ENCODE measurements at regions not wholly inside any gene's neighbourhood (a gene's known extent, or its start where the extent isn't known, plus 50 kb on each side); places are given as distances from the start of the nearest gene placed in this dataset.

DNA sequence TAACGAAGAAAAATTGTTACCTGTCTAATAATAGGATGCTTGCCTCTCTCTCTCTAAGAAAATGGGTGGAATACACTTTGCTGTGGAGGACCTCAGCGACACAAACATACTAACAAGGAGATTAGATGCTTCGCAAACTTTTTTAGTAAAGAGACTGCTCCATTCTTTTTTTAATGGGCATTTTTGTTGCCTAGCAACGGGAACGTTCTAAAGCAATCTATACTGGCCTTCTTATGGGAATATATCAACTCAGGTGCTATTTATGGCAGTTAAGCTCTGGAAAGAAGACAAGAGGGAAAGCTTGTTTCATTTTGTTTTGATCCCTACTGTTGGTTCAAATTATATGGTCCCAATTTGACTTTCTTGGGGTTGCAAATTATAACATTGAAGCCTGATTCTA lies 86.8 kb upstream of the CBLN2 start:
- no peak overlapping the region for H2AK5ac ChIP-seq (ENCODE audit: insufficient read length, low read length)
- no peak overlapping the region for H2BK5ac ChIP-seq (ENCODE audit: insufficient read length, low read length)
- no peak overlapping the region for H2BK20ac ChIP-seq (ENCODE audit: low read depth, low read length, poor library complexity, severe bottlenecking)
- no peaks in the 10 kb centered on the region; the same call in 1 of the 2 replicates for H3K4me1 ChIP-seq (ENCODE audit: insufficient read depth, low read length)
- no peak overlapping the region for H2AFZ ChIP-seq (ENCODE audit: low read length)
- no peaks in the 10 kb centered on the region for H3K27me3 ChIP-seq (ENCODE audit: insufficient read depth, low read length)
- no peak overlapping the region for H4K8ac ChIP-seq (replicated peaks; ENCODE audit: insufficient read length, low read depth, low read length)
- H3K18ac ChIP-seq (ENCODE audit: insufficient read length, low read depth, low read length) = no peak overlapping the region
- H3K9me3 ChIP-seq (ENCODE audit: control insufficient read depth, low read depth, low read length) = no peaks in the 10 kb centered on the region
- no peaks in the 10 kb centered on the region for H3K23me2 ChIP-seq (ENCODE audit: insufficient read length, low read depth, low read length, poor library complexity, severe bottlenecking)
- H3K4ac ChIP-seq (ENCODE audit: low read depth, low read length) = no peak overlapping the region
- DNase-seq = no peak
- Mint-ChIP-seq H3K27ac (peak overlapping the region in 1 of 3 experiments; percentile 29; a peak in 1 of 7 replicates), H3K9me3 (no peaks in the 10 kb centered on the region), H3K4me3 (no peak overlapping the region), H3K4me1 (peaks cover 10 to 15% of the 10 kb centered on the region in 2 experiments), H3K36me3 (ENCODE audit: insufficient read depth in 1 of 3, low read depth in 3 of 3) (no peaks in the 10 kb centered on the region), H3K27me3 (ENCODE audit: low read depth) (no peaks in the 10 kb centered on the region)
- H2BK120ac ChIP-seq (ENCODE audit: low read depth, low read length, poor library complexity, severe bottlenecking) = no peak overlapping the region
- H4K5ac ChIP-seq (ENCODE audit: insufficient read length, low read depth, low read length) = no peak overlapping the region
- H3T11ph ChIP-seq (ENCODE audit: low read length) = no peak overlapping the region
- no peak overlapping the region for H2BK12ac ChIP-seq (ENCODE audit: insufficient read length, low read depth, low read length)
- no peak overlapping the region for H3K23ac ChIP-seq (ENCODE audit: insufficient read length, low read depth, low read length)
- H2BK15ac ChIP-seq (ENCODE audit: low read depth, low read length) = no peak overlapping the region
- TF ChIP-seq CTCF (conservative IDR thresholded peaks at IDR 0.05) = no peak
- no peak overlapping the region for H3K14ac ChIP-seq (ENCODE audit: insufficient read depth, low read length)
- no peaks in the 10 kb centered on the region for H3K79me1 ChIP-seq (ENCODE audit: insufficient read depth, low read depth, low read length, poor library complexity, severe bottlenecking)
- H3K27ac ChIP-seq (ENCODE audit: insufficient read length, low read depth, low read length) = no peak overlapping the region
- H3K4me2 ChIP-seq (ENCODE audit: insufficient read depth, insufficient read length, low read length) = no peak overlapping the region
- WGBS (ENCODE audit: extremely low coverage, insufficient read length, low lambda C conversion rate) = no CpG with 5 or more reads among the region's 5 CpGs
- no peak overlapping the region for H3K9ac ChIP-seq (ENCODE audit: extremely low read depth, insufficient read length, low read length)
- H3K56ac ChIP-seq (ENCODE audit: insufficient read length, low read depth, low read length) = no peak overlapping the region
- H3K79me2 ChIP-seq (ENCODE audit: insufficient read depth, low read length) = no peaks in the 10 kb centered on the region
- H4K20me1 ChIP-seq (ENCODE audit: control insufficient read depth, insufficient read depth, insufficient read length) = no peaks in the 10 kb centered on the region
- H4K91ac ChIP-seq (ENCODE audit: insufficient read length, low read depth, low read length) = no peak overlapping the region
